B cell (primary cell): ENCODE measurements at regions not wholly inside any gene's neighbourhood (a gene's known extent, or its start where the extent isn't known, plus 50 kb on each side); places are given as distances from the start of the nearest gene placed in this dataset.

Source experiments
- ATAC-seq: fragments of 200-7000 bp; cut with Tn5 transposase; one replicate; pipeline ENCODE4 v1.10.0; 2021; ENCODE audit warnings: low read depth, mild to moderate bottlenecking, moderate number of reproducible peaks, moderate library complexity
- CTCF ChIA-PET: fragments of 350-600 bp; sonication (Branson Sonifier 250); formaldehyde crosslinking; loops from one replicate; lab custom pipeline; 2021; ENCODE audit warnings: antibody characterized with exemption, inconsistent platforms; lab: Charles Lee
- POLR2A ChIA-PET: fragments of 350-600 bp; sonication (Branson Sonifier 250); formaldehyde crosslinking; loops from one replicate; lab custom pipeline; 2021; ENCODE audit warnings: antibody characterized with exemption; lab: Charles Lee
- DNase-seq: peaks from one replicate; pipeline ENCODE4 v3.0.0; 2013
- H2AFZ ChIP-seq: 2 replicates; pipeline ENCODE4 v1.6.1; 2012; ENCODE audit warnings: mild to moderate bottlenecking, low read depth, low read length; ENCODE audit not compliant: insufficient read depth, poor library complexity, severe bottlenecking
- H3K27ac ChIP-seq, 2 donors: 1 replicate in 1 of 2; 2 replicates in 1 of 2; pipeline ENCODE4 v1.5.1; 2012 to 2013; ENCODE audit warnings: low read length in 2 of 2, mild to moderate bottlenecking in 2 of 2, moderate library complexity in 1 of 2
- H3K27me3 ChIP-seq, 4 experiments: fragments of 200-600 bp in 1 of 4; sonication (generic) in 1 of 4; replicated peaks in 1 of 4; 1 replicate in 2 of 4; 2 replicates in 2 of 4; pipeline versions ENCODE4 v1.6.1 to v1.7.0; 2013 to 2016; ENCODE audit warnings: low read length in 3 of 4, mild to moderate bottlenecking in 2 of 4, mixed read lengths in 1 of 4, moderate library complexity in 1 of 4; ENCODE audit not compliant: insufficient read depth in 4 of 4, control insufficient read depth in 3 of 4; ENCODE audit errors: control extremely low read depth in 1 of 4
- H3K36me3 ChIP-seq, 2 experiments: replicated peaks in 1 of 2; 1 replicate in 1 of 2; 2 replicates in 1 of 2; pipeline versions ENCODE4 v1.6.1 to v1.7.1; 2013; ENCODE audit warnings: low read length in 1 of 2; ENCODE audit not compliant: insufficient read depth in 2 of 2, control insufficient read depth in 1 of 2; ENCODE audit errors: control extremely low read depth in 1 of 2, extremely low read depth in 1 of 2
- H3K4me1 ChIP-seq, 2 donors: fragments of 200-600 bp in 1 of 2; sonication (generic) in 1 of 2; 1 replicate in 1 of 2; 2 replicates in 1 of 2; pipeline versions ENCODE4 v1.5.1 to v1.6.1; 2013 to 2017; ENCODE audit warnings: low read length in 2 of 2; ENCODE audit not compliant: control insufficient read depth in 2 of 2, insufficient read depth in 2 of 2
- H3K4me2 ChIP-seq: replicated peaks from 2 replicates; pipeline ENCODE3; 2012; ENCODE audit warnings: mild to moderate bottlenecking, low read depth, low read length; ENCODE audit not compliant: poor library complexity, severe bottlenecking
- H3K4me3 ChIP-seq, 5 experiments: fragments of 200-600 bp in 1 of 5; sonication (generic) in 1 of 5; 1 replicate in 3 of 5; 2 replicates in 2 of 5; pipeline versions ENCODE4 v1.5.1 to v1.7.0; 2011 to 2016; ENCODE audit warnings: low read length in 4 of 5, mild to moderate bottlenecking in 4 of 5, low read depth in 2 of 5, control low read depth in 1 of 5, moderate library complexity in 1 of 5; ENCODE audit not compliant: insufficient read depth in 1 of 5; ENCODE audit errors: control extremely low read depth in 1 of 5, extremely low read depth in 1 of 5
- H3K79me2 ChIP-seq: fragments of 200-600 bp; sonication (generic); one replicate; pipeline ENCODE4 v1.6.0; 2016; ENCODE audit warnings: low read length; ENCODE audit not compliant: control insufficient read depth, insufficient read depth
- H3K9ac ChIP-seq: fragments of 200-600 bp; sonication (generic); 2 replicates; pipeline ENCODE4 v1.6.1; 2017; ENCODE audit warnings: mild to moderate bottlenecking, low read length, moderate library complexity
- H3K9me3 ChIP-seq, 3 donors: one replicate each; pipeline versions ENCODE4 v1.6.1 to v1.7.1; 2013; ENCODE audit warnings: low read length in 2 of 3; ENCODE audit not compliant: control insufficient read depth in 2 of 3, insufficient read depth in 1 of 3; ENCODE audit errors: control extremely low read depth in 1 of 3
- H4K20me1 ChIP-seq: 2 replicates; pipeline ENCODE4 v1.6.0; 2012; ENCODE audit warnings: mild to moderate bottlenecking, low read length; ENCODE audit not compliant: insufficient read depth, control insufficient read depth, poor library complexity, severe bottlenecking
- H3K27ac Mint-ChIP-seq: one replicate; pipeline ENCODE4 v1.8.0; 2021; ENCODE audit warnings: mixed read lengths
- H3K27me3 Mint-ChIP-seq: one replicate; pipeline ENCODE4 v1.8.0; 2021; ENCODE audit warnings: mixed read lengths
- H3K4me1 Mint-ChIP-seq: one replicate; pipeline ENCODE4 v1.8.0; 2021; ENCODE audit warnings: mixed read lengths
- H3K4me3 Mint-ChIP-seq: one replicate; pipeline ENCODE4 v1.8.0; 2021; ENCODE audit warnings: mixed read lengths
- H3K9me3 Mint-ChIP-seq: one replicate; pipeline ENCODE4 v1.8.0; 2022; ENCODE audit warnings: mixed read lengths; ENCODE audit not compliant: insufficient read depth
- CTCF ChIP-seq: fragments of 200-600 bp; IDR thresholded peaks from one replicate; pipeline ENCODE4 v1.8.0; 2022; ENCODE audit warnings: antibody characterized with exemption, mild to moderate bottlenecking
- EZH2 ChIP-seq: IDR thresholded peaks from 2 replicates; pipeline ENCODE4 v1.6.1; 2012; ENCODE audit warnings: borderline replicate concordance, low read depth, mild to moderate bottlenecking, moderate library complexity, low read length; ENCODE audit not compliant: insufficient read depth, poor library complexity, severe bottlenecking
- WGBS: methylation state at CpG from one replicate; pipeline ENCODE4 v1.1.5; 2013; ENCODE audit warnings: missing lambda C conversion rate; ENCODE audit not compliant: insufficient coverage; 5-methylcytosine and 5-hydroxymethylcytosine counted together
- intact Hi-C: fragments of 100-400 bp; cut with micrococcal nuclease; formaldehyde crosslinking; loops from one replicate; pipeline ENCODE4 v1.10.0; 2022

- H3K27ac Mint-ChIP-seq, result no peak overlapping the region
- no peaks in the 10 kb centered on the region for H4K20me1 ChIP-seq
- no peak overlapping the region for H3K4me3 ChIP-seq
- no peak overlapping the region for H3K4me3 Mint-ChIP-seq
- no peak for TF ChIP-seq CTCF
- no peak for TF ChIP-seq EZH2
- intact Hi-C loops, result no loop called here
- no peaks in the 10 kb centered on the region for H3K27me3 ChIP-seq
- H3K36me3 ChIP-seq, result no peaks in the 10 kb centered on the region
- no peaks in the 10 kb centered on the region for H3K9me3 Mint-ChIP-seq
- ATAC-seq, result no peak
- 100% methylated on average over 1 of the region's 3 CpGs for WGBS
- DNase-seq, result no peak
- H3K4me2 ChIP-seq, result no peak overlapping the region
- no peaks in the 10 kb centered on the region for H3K9me3 ChIP-seq
- no peak overlapping the region for H2AFZ ChIP-seq
- ChIA-PET POLR2A (no interaction called here), CTCF (no interaction called here)
- no peaks in the 10 kb centered on the region for H3K4me1 Mint-ChIP-seq
- H3K27ac ChIP-seq, result no peak overlapping the region
- H3K4me1 ChIP-seq, result no peaks in the 10 kb centered on the region
- peaks cover 2% of the 10 kb centered on the region for H3K27me3 Mint-ChIP-seq
- no peak overlapping the region for H3K9ac ChIP-seq
- H3K79me2 ChIP-seq, result no peaks in the 10 kb centered on the region
Observed at GRCh38 chr15:39078026-39078425, 502.9 kb upstream of the THBS1 start.

- 92% methylated on average over 3 of the region's 6 CpGs for WGBS
- H4K20me1 ChIP-seq, result no peaks in the 10 kb centered on the region
- no peak overlapping the region for H3K9ac ChIP-seq
- Mint-ChIP-seq H3K4me1 (no peaks in the 10 kb centered on the region), H3K27ac (no peak overlapping the region), H3K9me3 (no peaks in the 10 kb centered on the region), H3K27me3 (peaks cover 2% of the 10 kb centered on the region), H3K4me3 (no peak overlapping the region)
- ChIA-PET POLR2A (no interaction called here), CTCF (no interaction called here)
- no peak overlapping the region for H3K27ac ChIP-seq
- H3K4me3 ChIP-seq, result no peak overlapping the region
- no peaks in the 10 kb centered on the region for H3K27me3 ChIP-seq
- H3K36me3 ChIP-seq, result no peaks in the 10 kb centered on the region
- H3K9me3 ChIP-seq, result no peaks in the 10 kb centered on the region
- TF ChIP-seq EZH2, result no peak
- no peak for TF ChIP-seq CTCF
- intact Hi-C loops, result no loop called here
- ATAC-seq (no peak), DNase-seq (no peak)
- no peaks in the 10 kb centered on the region for H3K4me1 ChIP-seq
- no peaks in the 10 kb centered on the region for H3K79me2 ChIP-seq
- H2AFZ ChIP-seq, result no peak overlapping the region
- no peak overlapping the region for H3K4me2 ChIP-seq
Observed at GRCh38 chr15:39079296-39079847, 501.5 kb upstream of the THBS1 start.
